CD4-positive, alpha-beta T cell (primary cell): ENCODE measurements at regions not wholly inside any gene's neighbourhood (a gene's known extent, or its start where the extent isn't known, plus 50 kb on each side); places are given as distances from the start of the nearest gene placed in this dataset.

ENCODE experiments used
- ATAC-seq: fragments of 200-7000 bp; cut with Tn5 transposase; one replicate; pipeline ENCODE4 v1.10.0; 2022; ENCODE audit warnings: mild to moderate bottlenecking; ENCODE audit not compliant: poor library complexity
- CTCF ChIA-PET: fragments of 350-600 bp; sonication (Branson Sonifier 250); formaldehyde crosslinking; loops from one replicate; lab custom pipeline; 2021; ENCODE audit warnings: antibody characterized with exemption, inconsistent platforms; lab: Charles Lee
- POLR2A ChIA-PET: fragments of 350-600 bp; sonication (Branson Sonifier 250); formaldehyde crosslinking; loops from one replicate; lab custom pipeline; 2021; ENCODE audit warnings: antibody characterized with exemption, inconsistent platforms; lab: Charles Lee
- DNase-seq, 14 experiments: peaks; one replicate each; pipeline ENCODE4 v3.0.0-alpha.2; 2013 to 2020; ENCODE audit warnings: mixed read lengths in 2 of 14
- H3K27ac ChIP-seq, 2 donors: one replicate each; pipeline versions ENCODE4 v1.5.1 to v1.7.0; 2013; ENCODE audit warnings: low read length in 2 of 2, low read depth in 1 of 2, mild to moderate bottlenecking in 1 of 2
- H3K27me3 ChIP-seq, 2 experiments: 1 replicate in 1 of 2; 2 replicates in 1 of 2; pipeline versions ENCODE4 v1.6.1 to v1.7.0; 2013; ENCODE audit warnings: low read length in 2 of 2, control low read depth in 1 of 2, mild to moderate bottlenecking in 1 of 2, moderate library complexity in 1 of 2; ENCODE audit not compliant: insufficient read depth in 2 of 2, control insufficient read depth in 1 of 2
- H3K36me3 ChIP-seq: one replicate; pipeline ENCODE4 v1.6.1; 2013; ENCODE audit warnings: low read length, control low read depth; ENCODE audit not compliant: insufficient read depth
- H3K4me1 ChIP-seq: one replicate; pipeline ENCODE4 v1.6.1; 2013; ENCODE audit warnings: low read length, control low read depth; ENCODE audit not compliant: insufficient read depth
- H3K4me3 ChIP-seq: one replicate; pipeline ENCODE4 v1.5.1; 2013; ENCODE audit warnings: mild to moderate bottlenecking, low read length, moderate library complexity
- H3K9me3 ChIP-seq, 2 experiments: 1 replicate in 1 of 2; 2 replicates in 1 of 2; pipeline versions ENCODE4 v1.6.1 to v1.7.0; 2013; ENCODE audit warnings: low read length in 2 of 2, mild to moderate bottlenecking in 2 of 2, control low read depth in 1 of 2, moderate library complexity in 1 of 2; ENCODE audit not compliant: control insufficient read depth in 1 of 2, insufficient read depth in 1 of 2
- H3K27ac Mint-ChIP-seq: one replicate; pipeline ENCODE4 v1.8.0; 2020; ENCODE audit warnings: mixed read lengths
- H3K27me3 Mint-ChIP-seq: one replicate; pipeline ENCODE4 v1.8.0; 2021; ENCODE audit warnings: mixed read lengths
- H3K36me3 Mint-ChIP-seq: one replicate; pipeline ENCODE4 v1.8.0; 2021; ENCODE audit warnings: low read depth, mixed read lengths
- H3K4me1 Mint-ChIP-seq: one replicate; pipeline ENCODE4 v1.8.0; 2021; ENCODE audit warnings: low read depth, mixed read lengths
- H3K4me3 Mint-ChIP-seq: one replicate; pipeline ENCODE4 v1.8.0; 2020; ENCODE audit warnings: mild to moderate bottlenecking, mixed read lengths
- H3K9me3 Mint-ChIP-seq: one replicate; pipeline ENCODE4 v1.8.0; 2020; ENCODE audit warnings: mixed read lengths
- CTCF ChIP-seq: fragments of 200-600 bp; IDR thresholded peaks from one replicate; pipeline ENCODE4 v1.8.0; 2022; ENCODE audit warnings: antibody characterized with exemption, mild to moderate bottlenecking
- intact Hi-C, 2 experiments: fragments of 100-400 bp; cut with DNase I in 1 of 2; cut with micrococcal nuclease in 1 of 2; formaldehyde crosslinking; loops; one replicate each; pipeline versions ENCODE4 v1.15.1 to v1.9.0; 2023 to 2025; cut with DNase I, micrococcal nuclease

- no peak for ATAC-seq
- no peak overlapping the region for H3K4me3 ChIP-seq
- no peaks in the 10 kb centered on the region for H3K9me3 Mint-ChIP-seq
- no peaks in the 10 kb centered on the region for H3K27me3 ChIP-seq
- ChIA-PET POLR2A (no interaction called here), CTCF (no interaction called here)
- no peaks in the 10 kb centered on the region for H3K36me3 Mint-ChIP-seq
- no peak overlapping the region for H3K27ac ChIP-seq
- no peaks in the 10 kb centered on the region for H3K27me3 Mint-ChIP-seq
- peaks cover 0 to 3% of the 10 kb centered on the region in 2 experiments for H3K9me3 ChIP-seq
- TF ChIP-seq CTCF = no peak
- intact Hi-C loops = no loop called here
- H3K4me1 Mint-ChIP-seq = no peaks in the 10 kb centered on the region
- no peak overlapping the region for H3K27ac Mint-ChIP-seq
- no peak overlapping the region for H3K4me3 Mint-ChIP-seq
- DNase-seq = no peak
- no peaks in the 10 kb centered on the region for H3K4me1 ChIP-seq
- no peaks in the 10 kb centered on the region for H3K36me3 ChIP-seq
Observed at GRCh38 chr12:92641291-92641690, 61.5 kb upstream of the PLEKHG7 start.

- Histone ChIP-seq H3K4me3 (no peak overlapping the region), H3K27ac (no peak overlapping the region), H3K36me3 (no peaks in the 10 kb centered on the region), H3K9me3 (peaks cover 0 to 3% of the 10 kb centered on the region in 2 experiments), H3K27me3 (no peaks in the 10 kb centered on the region), H3K4me1 (no peaks in the 10 kb centered on the region)
- no peaks in the 10 kb centered on the region for H3K27me3 Mint-ChIP-seq
- DNase-seq = no peak
- no peak for TF ChIP-seq CTCF
- intact Hi-C loops = no loop called here
- no peak overlapping the region for H3K27ac Mint-ChIP-seq
- no peaks in the 10 kb centered on the region for H3K4me1 Mint-ChIP-seq
- no peak for ATAC-seq
- ChIA-PET CTCF (no interaction called here), POLR2A (no interaction called here)
- no peaks in the 10 kb centered on the region for H3K36me3 Mint-ChIP-seq
- H3K9me3 Mint-ChIP-seq = no peaks in the 10 kb centered on the region
- H3K4me3 Mint-ChIP-seq = no peak overlapping the region
Observed at GRCh38 chr12:92640691-92641090, 62.1 kb upstream of the PLEKHG7 start.

- ChIA-PET POLR2A (interaction anchor here (0.6 kb wide), 1 partner anchor 741 kb away, joined by 3 read pairs; no protein-coding TSS in a partner anchor), CTCF (interaction anchor here (0.7 kb wide), 1 partner anchor 737 kb away, joined by 3 read pairs; no protein-coding TSS in a partner anchor)
- no peaks in the 10 kb centered on the region for H3K4me1 ChIP-seq
- TF ChIP-seq CTCF = no peak
- H3K36me3 ChIP-seq = no peaks in the 10 kb centered on the region
- H3K27me3 ChIP-seq = no peaks in the 10 kb centered on the region
- Mint-ChIP-seq H3K4me1 (no peaks in the 10 kb centered on the region), H3K36me3 (no peaks in the 10 kb centered on the region), H3K27me3 (no peaks in the 10 kb centered on the region), H3K9me3 (no peaks in the 10 kb centered on the region), H3K27ac (no peak overlapping the region), H3K4me3 (no peak overlapping the region)
- H3K4me3 ChIP-seq = no peak overlapping the region
- DNase-seq (no peak), ATAC-seq (no peak)
- intact Hi-C loops = no loop called here
- no peaks in the 10 kb centered on the region for H3K9me3 ChIP-seq
- no peak overlapping the region for H3K27ac ChIP-seq
Observed at GRCh38 chr12:92639017-92639416, 63.8 kb upstream of the PLEKHG7 start.
